ACC112 (cell line): ENCODE measurements at regions not wholly inside any gene's neighbourhood (a gene's known extent, or its start where the extent isn't known, plus 50 kb on each side); places are given as distances from the start of the nearest gene placed in this dataset.

Source experiments
- H2AFZ ChIP-seq: fragments of 200-600 bp; sonication (generic); one replicate; pipeline ENCODE4 v1.6.0; 2017; ENCODE audit warnings: antibody characterized with exemption, low read length; ENCODE audit not compliant: unreplicated experiment
- H3K27ac ChIP-seq: fragments of 200-600 bp; sonication (generic); 2 replicates; pipeline ENCODE4 v1.5.1; 2014; ENCODE audit warnings: low read depth, mild to moderate bottlenecking, antibody characterized with exemption, low read length, moderate library complexity
- H3K27me3 ChIP-seq: fragments of 200-600 bp; sonication (generic); 2 replicates; pipeline ENCODE4 v1.6.1; 2014; ENCODE audit warnings: mild to moderate bottlenecking, antibody characterized with exemption, low read length, moderate library complexity, mixed read lengths; ENCODE audit not compliant: insufficient read depth
- H3K36me3 ChIP-seq: fragments of 200-600 bp; sonication (generic); 2 replicates; pipeline ENCODE4 v1.6.1; 2016; ENCODE audit warnings: mild to moderate bottlenecking, antibody characterized with exemption, low read length, moderate library complexity, mixed read lengths; ENCODE audit not compliant: insufficient read depth
- H3K4me1 ChIP-seq: fragments of 200-600 bp; sonication (generic); one replicate; pipeline ENCODE4 v1.6.1; 2016; ENCODE audit warnings: low read length, mixed read lengths; ENCODE audit not compliant: insufficient read depth, unreplicated experiment, control insufficient read depth
- H3K4me3 ChIP-seq: fragments of 200-600 bp; sonication (generic); 2 replicates; pipeline ENCODE4 v1.5.1; 2014; ENCODE audit warnings: mild to moderate bottlenecking, low read depth, low read length
- H3K79me2 ChIP-seq: fragments of 200-600 bp; sonication (generic); one replicate; pipeline ENCODE4 v1.6.0; 2016; ENCODE audit warnings: low read length; ENCODE audit not compliant: control insufficient read depth, unreplicated experiment, insufficient read depth

DNA sequence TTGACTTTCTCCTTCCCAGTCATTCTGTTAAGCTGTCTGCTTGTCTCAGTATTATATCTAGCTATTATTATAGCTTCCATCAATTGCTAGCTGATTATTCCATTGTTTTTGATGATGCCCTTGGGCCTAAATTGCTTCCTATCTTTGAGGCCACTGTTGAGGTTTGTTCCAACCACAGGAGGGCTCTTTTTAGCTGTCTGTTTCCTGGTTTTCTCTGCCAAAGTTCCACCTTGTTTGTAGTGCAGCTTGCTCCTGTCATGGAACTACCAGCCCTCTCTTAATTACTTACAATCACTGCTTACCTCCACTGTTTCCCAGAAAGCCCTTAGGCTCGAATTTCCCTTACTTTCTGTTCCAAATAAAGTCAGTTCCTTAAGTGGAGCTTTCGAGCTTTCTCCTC lies 118.7 kb upstream of the SEC61G start:
- Histone ChIP-seq H3K36me3 (no peaks in the 10 kb centered on the region), H3K79me2 (no peaks in the 10 kb centered on the region), H3K27ac (no peak overlapping the region), H2AFZ (peak overlapping the region; percentile 12), H3K27me3 (no peaks in the 10 kb centered on the region), H3K4me3 (no peak overlapping the region), H3K4me1 (peaks cover 12% of the 10 kb centered on the region)

DNA sequence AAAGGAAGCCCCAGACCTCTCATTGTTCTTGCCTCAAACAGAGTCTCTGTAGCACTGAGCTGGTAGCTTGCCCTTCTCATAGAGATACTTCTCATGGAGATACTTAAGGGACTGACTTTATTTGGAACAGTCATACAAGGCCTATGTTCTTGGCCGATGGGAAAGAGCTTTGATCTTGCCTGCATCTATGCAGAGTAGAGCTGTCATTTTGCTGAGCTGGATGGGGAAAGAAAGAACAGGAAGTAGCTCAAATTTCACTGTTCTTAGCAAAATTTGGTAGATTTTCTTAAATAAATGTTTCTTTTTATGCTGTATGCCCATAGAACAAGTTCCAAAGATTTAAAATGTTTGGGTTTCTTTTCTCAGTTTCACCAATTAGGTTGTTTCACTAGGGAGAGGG lies 119.3 kb upstream of the SEC61G start:
- peak overlapping the region; percentile 12 for H2AFZ ChIP-seq
- peaks cover 12% of the 10 kb centered on the region for H3K4me1 ChIP-seq
- no peak overlapping the region for H3K27ac ChIP-seq
- H3K79me2 ChIP-seq, result no peaks in the 10 kb centered on the region
- no peaks in the 10 kb centered on the region for H3K27me3 ChIP-seq
- H3K4me3 ChIP-seq, result no peak overlapping the region
- H3K36me3 ChIP-seq, result no peaks in the 10 kb centered on the region

DNA sequence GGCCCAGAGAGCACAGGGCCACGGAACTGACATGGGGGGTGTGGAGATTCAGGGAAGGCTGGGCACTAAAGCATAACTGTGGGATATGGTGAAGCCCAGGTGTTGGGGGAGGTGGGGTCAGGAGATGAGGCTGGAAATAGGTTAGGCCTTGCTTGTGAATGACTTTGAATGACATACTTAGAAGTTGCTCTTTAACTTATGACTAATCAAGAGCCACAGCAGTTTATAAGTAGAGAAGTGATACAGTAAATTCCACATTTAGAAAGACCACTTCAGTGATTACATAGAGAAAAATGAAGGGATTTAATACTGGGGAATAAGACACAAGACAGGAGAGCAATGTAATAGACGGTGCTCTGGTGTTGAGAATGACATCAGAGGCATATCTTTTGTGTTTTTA lies 120.8 kb upstream of the SEC61G start:
- Histone ChIP-seq H3K36me3 (no peaks in the 10 kb centered on the region), H3K4me1 (peaks cover 8% of the 10 kb centered on the region), H3K27me3 (no peaks in the 10 kb centered on the region), H2AFZ (no peak overlapping the region), H3K4me3 (no peak overlapping the region), H3K79me2 (no peaks in the 10 kb centered on the region), H3K27ac (no peak overlapping the region)

DNA sequence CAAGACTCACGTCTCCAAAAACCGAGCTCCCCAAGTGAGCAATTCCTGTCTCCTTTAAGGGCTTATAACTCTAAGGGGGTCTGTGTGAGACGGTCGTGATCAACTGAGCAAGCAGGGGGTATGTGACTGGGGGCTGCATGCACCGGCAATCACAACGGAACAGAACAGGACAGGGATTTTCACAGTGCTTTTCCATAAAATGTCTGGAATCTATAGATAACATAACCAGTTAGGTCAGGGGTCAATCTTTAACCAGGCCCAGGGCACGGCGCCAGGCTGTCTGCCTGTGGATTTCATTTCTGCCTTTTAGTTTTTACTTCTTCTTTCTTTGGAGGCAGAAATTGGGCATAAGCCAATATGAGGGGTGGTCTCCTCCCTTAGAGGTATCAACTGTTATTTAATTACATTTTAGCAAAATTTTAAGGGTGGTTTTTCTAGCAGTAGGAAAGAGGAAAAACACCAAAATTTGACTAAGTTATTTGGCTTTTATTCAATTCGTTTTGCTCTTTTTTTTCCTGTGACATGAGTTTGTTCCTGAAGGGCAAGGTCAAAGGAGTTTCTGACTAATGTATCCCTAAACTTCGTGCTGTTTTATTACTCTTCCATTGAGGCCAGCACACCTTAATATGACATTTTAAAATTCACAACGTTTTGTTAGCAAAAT lies 121.4 kb upstream of the SEC61G start:
- Histone ChIP-seq H2AFZ (no peak overlapping the region), H3K79me2 (no peaks in the 10 kb centered on the region), H3K27ac (no peak overlapping the region), H3K27me3 (no peaks in the 10 kb centered on the region), H3K4me1 (peaks cover 6% of the 10 kb centered on the region), H3K4me3 (no peak overlapping the region), H3K36me3 (no peaks in the 10 kb centered on the region)

DNA sequence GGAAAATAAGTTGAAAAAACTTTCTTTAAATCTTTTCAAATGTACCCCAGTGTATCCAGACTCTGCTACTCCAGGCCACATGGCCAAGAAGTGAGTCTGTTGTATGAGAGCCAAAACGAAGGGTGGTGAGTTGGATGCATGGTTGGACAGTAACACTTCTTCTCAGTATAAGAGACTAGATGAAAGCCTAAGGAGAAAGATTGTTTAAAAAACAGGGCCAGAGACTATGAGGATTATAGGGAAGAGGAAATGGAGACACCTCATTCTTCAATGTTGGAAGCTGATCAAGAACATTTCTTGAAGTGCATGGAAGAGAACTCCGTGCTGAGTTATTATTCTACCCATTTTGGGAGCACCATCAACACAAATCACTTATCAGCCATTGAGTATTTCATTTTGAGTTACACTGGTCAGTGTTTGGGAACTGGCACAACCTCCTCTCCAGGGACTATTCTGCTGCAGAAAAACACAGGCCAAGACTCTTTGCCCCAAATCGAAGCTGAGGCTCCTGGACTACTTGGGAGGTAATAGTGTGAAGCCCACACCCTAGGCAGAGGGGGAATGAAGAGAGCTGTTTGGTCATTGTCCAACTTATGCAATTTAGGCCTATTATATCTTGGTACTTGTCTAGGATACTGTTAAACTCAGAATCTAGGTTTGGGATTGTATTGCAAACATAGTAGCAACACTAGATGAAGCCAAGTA lies 123.0 kb upstream of the SEC61G start:
- H2AFZ ChIP-seq, result no peak overlapping the region
- no peak overlapping the region for H3K4me3 ChIP-seq
- H3K79me2 ChIP-seq, result no peaks in the 10 kb centered on the region
- H3K36me3 ChIP-seq, result no peaks in the 10 kb centered on the region
- H3K27me3 ChIP-seq, result no peaks in the 10 kb centered on the region
- H3K4me1 ChIP-seq, result peaks cover 6% of the 10 kb centered on the region
- no peak overlapping the region for H3K27ac ChIP-seq

DNA sequence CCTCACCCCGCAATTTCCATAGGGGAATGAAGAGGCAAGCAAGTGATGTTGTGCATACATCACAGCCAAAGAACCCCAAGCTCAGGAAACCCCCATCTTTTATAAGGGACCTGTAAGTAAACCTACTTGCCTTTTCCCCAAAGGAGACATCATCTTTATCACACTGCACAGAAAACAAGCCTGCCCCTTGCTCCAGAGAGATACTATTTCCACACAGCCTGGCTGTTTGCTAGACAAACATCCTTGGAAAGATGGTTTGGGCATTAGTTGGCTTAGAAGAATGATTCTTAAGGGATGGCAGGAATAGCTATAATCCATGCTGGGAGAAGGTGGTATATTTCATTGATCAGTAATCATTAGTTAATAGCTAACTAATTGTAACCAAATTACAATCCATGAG lies 123.7 kb upstream of the SEC61G start:
- Histone ChIP-seq H3K27me3 (no peaks in the 10 kb centered on the region), H2AFZ (no peak overlapping the region), H3K27ac (no peak overlapping the region), H3K79me2 (no peaks in the 10 kb centered on the region), H3K4me1 (peaks cover 6% of the 10 kb centered on the region), H3K4me3 (no peak overlapping the region), H3K36me3 (no peaks in the 10 kb centered on the region)

DNA sequence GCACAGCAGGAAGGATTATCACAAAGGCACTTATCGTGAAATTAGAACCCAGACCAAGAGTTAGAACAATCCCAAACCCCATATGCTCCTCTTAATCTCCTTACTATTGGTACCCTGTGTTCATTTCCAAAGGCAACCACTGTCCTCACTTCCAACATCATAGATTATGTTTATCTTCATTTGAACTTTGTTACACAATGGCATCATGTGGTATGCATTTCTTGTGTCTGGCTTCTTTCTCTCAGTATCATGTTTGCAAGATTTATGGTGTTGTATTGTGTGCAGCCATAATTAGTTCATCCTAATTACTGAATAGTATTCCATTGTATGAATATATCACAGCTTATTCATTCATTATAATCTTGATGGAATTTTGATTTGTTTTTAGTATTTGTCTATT lies 124.6 kb upstream of the SEC61G start:
- no peak overlapping the region for H3K4me3 ChIP-seq
- H2AFZ ChIP-seq, result no peak overlapping the region
- no peaks in the 10 kb centered on the region for H3K4me1 ChIP-seq
- no peaks in the 10 kb centered on the region for H3K36me3 ChIP-seq
- no peaks in the 10 kb centered on the region for H3K27me3 ChIP-seq
- H3K79me2 ChIP-seq, result no peaks in the 10 kb centered on the region
- H3K27ac ChIP-seq, result no peak overlapping the region

DNA sequence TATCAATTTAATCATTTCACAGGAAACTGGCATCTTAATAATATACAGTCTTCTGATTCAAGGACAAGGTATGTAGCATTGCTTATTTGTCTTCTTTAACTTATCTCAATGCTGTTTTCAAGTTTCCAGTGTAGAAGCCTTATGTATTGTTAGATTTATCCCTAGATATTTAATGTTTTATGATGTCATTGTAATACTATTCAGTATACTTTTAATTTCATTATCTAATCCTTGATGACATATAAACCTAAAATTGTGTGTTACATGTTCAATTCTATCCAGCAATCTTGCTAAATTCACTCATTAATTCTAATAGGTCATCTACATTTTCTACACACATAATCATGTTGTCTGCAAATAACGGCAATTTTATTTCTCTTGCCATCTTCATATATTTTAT lies 126.3 kb upstream of the SEC61G start:
- no peak overlapping the region for H2AFZ ChIP-seq

DNA sequence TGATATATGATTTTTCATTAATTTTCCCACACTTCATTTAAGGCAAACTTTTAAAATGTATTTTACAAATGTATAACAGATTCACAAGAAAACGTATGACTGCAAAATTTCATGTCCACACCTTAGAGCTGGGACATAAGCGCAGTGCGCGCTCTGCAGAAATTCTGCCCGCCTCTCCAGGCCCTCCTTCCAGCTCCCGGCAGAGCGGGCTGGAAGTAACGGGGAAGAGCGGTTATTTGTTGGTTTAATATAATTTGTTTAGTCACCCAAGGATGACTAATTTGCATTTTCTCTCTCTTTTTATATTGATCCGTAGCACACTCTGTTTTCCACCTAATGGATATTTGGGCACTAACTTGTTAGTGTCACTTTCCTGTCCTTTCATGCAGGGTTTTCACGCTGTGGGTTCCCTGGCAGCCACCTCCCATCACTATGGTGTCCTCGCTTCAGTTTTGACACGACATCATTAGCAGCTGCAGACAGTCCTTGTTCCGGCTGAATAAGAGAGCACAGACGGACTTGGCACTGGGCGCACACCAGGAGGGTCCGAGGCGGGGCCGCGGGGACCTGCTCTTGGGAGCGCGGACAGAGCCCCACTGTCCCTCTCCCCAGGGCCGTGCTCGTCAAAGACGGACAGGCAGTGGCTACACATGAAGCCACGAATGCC lies 129.2 kb upstream of the SEC61G start:
- no peak overlapping the region; the same call in 1 of the 2 replicates for H3K4me3 ChIP-seq
- no peaks in the 10 kb centered on the region for H3K79me2 ChIP-seq
- H3K4me1 ChIP-seq, result no peaks in the 10 kb centered on the region
- no peaks in the 10 kb centered on the region for H3K36me3 ChIP-seq
- no peak overlapping the region for H2AFZ ChIP-seq
- H3K27ac ChIP-seq, result no peak overlapping the region
- H3K27me3 ChIP-seq, result no peaks in the 10 kb centered on the region

More for the DNA sequence above, 126.3 kb upstream of the SEC61G start:
- no peaks in the 10 kb centered on the region for H3K79me2 ChIP-seq
- no peaks in the 10 kb centered on the region for H3K36me3 ChIP-seq
- H3K4me3 ChIP-seq, result no peak overlapping the region
- H3K27ac ChIP-seq, result no peak overlapping the region
- no peaks in the 10 kb centered on the region for H3K27me3 ChIP-seq
- no peaks in the 10 kb centered on the region for H3K4me1 ChIP-seq

DNA sequence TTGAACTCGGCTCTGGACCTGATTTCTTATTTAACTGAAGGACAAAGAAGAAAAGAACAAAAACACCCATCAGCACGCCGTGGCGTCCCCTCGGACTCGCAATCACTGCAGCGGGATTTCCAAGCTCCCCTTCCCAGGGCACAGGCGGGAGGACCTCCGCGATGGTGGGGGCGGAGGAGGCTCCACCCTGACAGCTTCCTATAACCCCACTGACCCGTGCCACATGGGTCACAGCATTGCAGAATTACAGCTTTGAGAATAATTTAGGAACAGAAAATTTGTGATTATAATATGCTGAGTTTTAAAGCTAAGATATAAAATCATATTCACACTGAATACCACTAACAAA lies 129.7 kb upstream of the SEC61G start:
- H3K79me2 ChIP-seq, result no peaks in the 10 kb centered on the region
- no peak overlapping the region for H3K27ac ChIP-seq
- no peaks in the 10 kb centered on the region for H3K36me3 ChIP-seq
- no peaks in the 10 kb centered on the region for H3K4me1 ChIP-seq
- no peak overlapping the region; the same call in 1 of the 2 replicates for H3K4me3 ChIP-seq
- H3K27me3 ChIP-seq, result no peaks in the 10 kb centered on the region
- H2AFZ ChIP-seq, result no peak overlapping the region

DNA sequence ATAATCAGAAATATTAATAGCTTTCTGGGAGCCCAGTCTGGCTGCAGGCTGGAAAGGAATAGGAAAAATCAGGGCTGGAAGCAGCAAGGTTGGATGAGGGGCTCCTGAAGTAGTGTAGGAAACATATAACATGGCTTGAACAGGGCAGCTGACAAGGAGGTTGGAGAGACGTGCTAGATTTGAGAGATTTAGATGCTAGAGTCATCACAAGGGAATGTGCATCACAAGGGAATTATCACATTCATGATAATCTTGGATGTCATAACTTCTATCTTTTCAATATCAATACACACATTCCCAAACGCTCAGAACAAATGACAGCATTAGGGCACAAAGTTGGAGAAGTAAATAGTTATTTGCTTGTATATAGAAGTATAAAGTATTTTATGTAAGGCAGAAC lies 120.9 kb upstream of the EGFR start:
- Histone ChIP-seq H3K27ac (no peak overlapping the region), H2AFZ (no peak overlapping the region), H3K36me3 (no peaks in the 10 kb centered on the region), H3K4me3 (no peak overlapping the region), H3K27me3 (no peaks in the 10 kb centered on the region), H3K4me1 (no peaks in the 10 kb centered on the region), H3K79me2 (no peaks in the 10 kb centered on the region)
